ENCODE measurements at regions not wholly inside any gene's neighbourhood (a gene's known extent, or its start where the extent isn't known, plus 50 kb on each side); places are given as distances from the start of the nearest gene placed in this dataset.
"Not testable (repeated sequence)": the region's sequence is repeated elsewhere in the genome, so short reads cannot be mapped to it uniquely, and the experiment has no call there.

DNA sequence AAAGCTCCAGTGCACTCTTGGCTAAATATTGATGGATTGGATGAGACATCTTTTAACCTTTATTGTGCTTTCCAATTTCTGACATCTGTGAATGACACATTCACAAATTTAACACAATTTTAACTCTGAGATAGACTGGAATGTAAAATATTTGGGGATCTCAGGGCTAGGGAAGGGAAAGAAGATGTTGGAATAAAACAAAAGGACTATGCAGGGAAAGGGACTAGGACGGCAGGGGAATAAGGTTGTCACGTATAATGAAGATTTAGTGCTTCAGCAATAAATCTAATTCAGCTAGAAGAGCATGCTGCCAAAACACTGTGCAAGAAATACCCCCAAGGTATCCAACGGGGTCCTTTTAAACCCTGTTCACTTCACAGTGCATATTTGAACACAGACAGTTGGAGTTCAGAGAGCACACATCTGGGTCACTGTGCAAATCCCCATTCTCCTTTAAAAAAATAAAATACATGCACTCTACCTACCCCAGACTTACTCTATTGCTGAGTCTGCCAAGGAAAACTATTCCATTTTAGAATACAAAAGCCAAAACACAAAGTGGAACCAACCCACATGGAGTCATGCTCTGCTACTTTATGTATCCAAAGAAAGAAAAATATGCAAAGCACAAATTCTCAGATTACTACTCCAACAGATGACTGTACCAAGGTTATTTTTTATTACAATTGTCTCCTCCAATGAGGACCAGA, 151.0 kb upstream of the RSPO3 start:
- no peak for DNase-seq (ENCODE audit: low spot score)

DNA sequence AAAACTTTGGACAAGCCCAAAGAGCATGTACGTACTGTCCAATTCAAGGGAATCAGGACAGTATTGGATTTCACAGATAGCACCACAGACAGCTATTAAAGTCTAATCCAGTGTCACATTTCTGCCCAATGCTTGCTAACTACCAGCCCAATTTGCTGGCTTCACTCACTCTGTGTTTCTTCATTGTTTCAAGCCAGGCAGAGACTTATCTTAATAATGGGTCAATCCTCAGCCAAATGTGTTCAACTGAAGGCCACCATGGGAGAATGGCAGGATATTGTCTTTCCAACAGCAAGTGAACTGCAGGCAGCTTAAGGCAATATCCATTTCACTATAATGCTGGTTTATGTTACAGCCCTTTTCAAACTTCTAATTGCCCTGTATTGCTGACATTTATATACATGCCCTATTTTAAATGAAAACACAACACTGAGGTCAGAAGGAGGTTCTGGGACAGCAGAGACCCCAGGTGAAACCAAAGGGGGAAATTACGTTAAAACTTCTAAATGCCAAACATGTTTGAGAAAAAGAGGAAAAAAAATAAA, 142.1 kb upstream of the RSPO3 start:
- no peak for DNase-seq (ENCODE audit: low spot score)

DNA sequence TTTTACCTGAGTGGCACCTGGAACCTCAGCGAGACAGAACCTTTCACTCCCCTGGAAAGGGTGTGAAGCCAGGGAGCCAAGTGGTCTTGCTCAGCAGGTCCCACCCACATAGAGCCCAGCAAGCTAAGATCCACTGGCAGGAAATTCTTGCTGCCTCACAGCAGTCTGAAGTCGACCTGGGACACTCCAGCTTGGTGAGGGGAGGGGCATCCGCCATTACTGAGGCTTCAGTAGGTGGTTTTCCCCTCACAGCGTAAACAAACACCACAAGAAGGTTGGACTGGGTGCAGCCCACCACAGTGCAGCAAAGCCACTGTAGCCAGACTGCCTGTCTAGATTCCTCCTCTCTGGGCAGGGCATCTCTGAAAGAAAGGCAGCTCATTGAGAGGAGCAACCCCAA, 134.7 kb upstream of the RSPO3 start:
- DNase-seq (ENCODE audit: low spot score), result no peak

DNA sequence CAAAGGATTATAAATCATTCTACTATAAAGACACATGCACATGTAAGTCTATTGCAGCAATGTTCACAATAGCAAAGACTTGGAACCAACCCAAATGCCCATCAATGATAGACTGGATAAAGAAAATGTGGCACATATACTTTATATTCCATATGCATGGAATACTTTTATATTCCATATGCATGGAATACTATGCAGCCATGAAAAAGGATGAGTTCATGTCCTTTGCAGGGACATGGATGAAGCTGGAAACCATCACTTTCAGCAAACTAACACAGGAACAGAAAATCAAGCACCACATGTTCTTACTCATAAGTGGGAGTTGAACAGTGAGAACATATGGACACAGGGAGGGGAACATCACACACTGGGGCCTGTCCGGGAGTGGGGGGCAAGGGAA, 130.3 kb upstream of the RSPO3 start:
- not testable (repeated sequence) for DNase-seq (ENCODE audit: low spot score)

DNA sequence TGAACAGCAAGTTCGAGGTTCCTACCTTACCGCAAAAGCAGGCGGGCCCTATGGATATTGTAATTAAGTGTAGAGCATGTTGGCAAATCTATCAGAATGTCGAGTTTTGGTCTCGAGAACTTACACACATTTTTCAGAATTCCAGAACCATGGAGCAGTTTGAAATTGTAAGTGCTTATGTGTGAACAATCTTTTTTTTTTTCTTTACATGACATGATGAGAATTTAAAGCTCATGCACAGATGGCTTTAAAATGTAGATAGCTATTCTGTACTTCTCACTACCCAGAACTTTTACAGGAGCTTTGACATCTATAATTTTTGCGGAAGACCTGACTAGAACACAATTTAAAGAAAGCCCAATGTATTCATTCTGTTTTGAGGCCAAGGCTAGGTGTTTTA, 117.8 kb upstream of the RSPO3 start:
- no peak for DNase-seq (ENCODE audit: low spot score)

DNA sequence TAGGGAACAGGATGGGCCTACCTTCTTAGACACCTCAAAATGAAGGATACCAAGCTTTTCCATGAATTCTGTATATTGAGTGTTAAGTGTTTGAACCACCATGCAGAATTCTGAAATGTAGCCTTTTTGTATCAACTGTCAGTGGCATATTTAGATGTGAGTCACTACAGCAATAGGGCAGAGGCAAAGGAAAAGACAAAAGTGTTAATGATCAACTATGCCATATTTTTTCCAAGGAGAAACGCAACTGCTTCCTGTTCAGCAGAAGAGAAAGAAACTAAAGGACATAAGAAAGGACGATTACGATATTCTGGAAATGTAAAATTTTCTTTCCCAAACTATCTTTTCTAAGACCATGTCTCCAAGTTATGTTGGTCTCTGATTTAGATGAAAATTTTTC, 104.6 kb upstream of the RSPO3 start:
- DNase-seq (ENCODE audit: low spot score), result no peak

DNA sequence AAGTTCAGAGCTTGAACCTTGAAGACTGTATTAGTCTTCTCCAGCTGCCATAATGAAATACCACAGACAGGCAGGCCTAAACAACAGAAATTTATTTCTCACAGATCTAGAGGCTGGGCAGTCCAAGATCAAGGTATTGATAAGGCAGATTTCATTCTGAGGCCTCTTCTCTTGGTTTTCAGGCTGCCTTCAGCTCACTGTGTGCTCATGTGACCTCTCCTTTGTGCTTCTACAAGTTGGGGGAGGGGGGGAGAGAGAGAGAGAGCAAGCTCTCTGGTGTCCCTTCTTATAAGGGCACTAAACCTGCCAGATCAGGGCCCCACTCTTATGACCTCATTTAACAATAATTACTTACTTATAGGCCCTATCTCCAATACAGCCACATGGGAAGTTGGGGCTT, 102.6 kb upstream of the RSPO3 start:
- DNase-seq (ENCODE audit: low spot score), result no peak

DNA sequence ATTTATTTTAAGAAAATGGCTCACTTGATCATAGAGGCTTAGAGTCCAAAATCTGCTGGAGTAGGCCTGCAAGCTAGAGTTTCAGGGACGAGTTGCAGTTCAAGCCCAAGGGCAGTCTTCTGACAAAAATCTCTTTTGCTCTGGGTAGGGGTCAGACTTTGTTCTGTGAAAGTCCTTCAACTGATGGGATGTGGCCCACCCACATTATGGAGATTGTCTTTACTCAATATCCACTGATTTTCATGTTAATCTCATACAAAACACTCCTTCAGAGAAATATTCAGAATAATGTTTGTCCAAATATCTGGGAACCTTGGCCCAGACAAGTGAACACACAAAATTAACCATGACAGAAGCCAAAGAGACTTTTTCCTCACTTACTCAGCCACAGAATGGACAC, 98.6 kb upstream of the RSPO3 start:
- DNase-seq (ENCODE audit: low spot score), result no peak

DNA sequence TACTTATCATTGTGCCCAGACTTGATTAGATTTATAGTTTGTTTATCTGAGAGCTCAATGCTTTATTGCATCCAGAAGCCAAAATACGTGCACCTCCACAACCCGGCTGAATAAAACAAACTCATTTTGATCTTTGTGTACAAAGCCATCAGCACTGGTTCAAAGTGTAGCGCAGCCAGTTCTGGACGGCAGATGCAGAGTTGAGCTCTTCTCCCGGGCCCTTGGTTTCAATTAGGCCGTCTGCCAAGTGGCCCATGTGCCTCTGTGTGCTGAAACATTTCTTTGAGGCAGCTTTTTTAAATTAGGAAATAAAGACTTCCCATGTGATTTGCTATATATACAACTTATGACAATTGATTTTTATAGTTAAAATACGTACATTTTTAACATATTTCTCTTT, 96.2 kb upstream of the RSPO3 start:
- no peak for DNase-seq (ENCODE audit: low spot score)

DNA sequence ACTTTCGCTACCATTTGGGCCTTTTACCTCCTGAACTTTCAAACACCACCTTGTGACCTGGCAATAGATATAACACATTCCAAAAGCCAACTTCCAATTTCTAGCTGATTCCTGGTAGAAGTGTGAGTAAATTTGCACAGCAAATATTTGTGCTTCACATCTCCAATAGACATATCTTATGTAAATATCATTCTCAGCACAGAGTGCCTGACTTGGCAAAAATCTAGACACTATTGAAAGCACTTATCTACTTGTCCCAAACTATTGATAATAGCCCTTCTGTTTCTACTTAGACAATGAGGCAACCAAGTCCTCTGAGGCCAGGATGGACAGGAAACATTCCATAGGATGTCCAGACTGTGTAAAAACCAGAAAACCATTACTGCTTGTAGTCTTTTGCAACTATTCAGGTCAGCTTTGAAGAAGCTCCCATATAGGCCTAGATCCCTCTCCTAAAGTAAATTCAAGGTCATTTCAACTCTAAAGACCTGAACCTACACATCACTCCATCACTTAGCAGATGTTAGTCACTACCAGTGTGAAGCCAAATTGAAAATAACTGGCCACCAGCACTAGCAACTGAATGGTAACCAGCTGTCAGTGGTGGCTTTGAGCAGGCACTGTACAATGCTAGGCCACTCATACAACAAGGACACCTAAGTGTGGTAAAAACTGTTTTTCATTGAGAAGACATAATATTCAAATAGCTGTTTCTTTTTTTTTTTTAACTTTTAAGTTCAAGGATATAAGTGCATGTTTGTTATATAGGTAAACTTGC, 95.3 kb upstream of the RSPO3 start:
- DNase-seq (ENCODE audit: low spot score), result no peak

DNA sequence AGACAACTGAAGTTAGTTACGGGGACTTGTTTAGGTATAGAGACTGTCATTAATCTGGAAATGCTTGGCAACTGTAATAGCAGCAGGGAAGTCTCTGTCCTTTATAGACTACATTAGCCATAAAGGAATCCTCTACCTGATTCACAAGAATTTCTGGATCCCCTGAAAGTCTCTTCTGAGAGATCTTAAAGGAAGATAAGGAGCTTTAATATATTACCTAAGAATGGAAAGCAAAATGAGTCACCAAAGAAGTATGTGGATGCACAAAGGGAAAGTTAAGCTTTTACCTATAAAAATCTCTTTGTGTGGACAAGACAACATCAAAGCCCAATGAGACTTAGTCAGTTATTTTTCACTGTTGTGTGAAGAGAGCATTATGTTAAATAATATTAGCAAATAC, 92.2 kb upstream of the RSPO3 start:
- DNase-seq (ENCODE audit: low spot score), result no peak

DNA sequence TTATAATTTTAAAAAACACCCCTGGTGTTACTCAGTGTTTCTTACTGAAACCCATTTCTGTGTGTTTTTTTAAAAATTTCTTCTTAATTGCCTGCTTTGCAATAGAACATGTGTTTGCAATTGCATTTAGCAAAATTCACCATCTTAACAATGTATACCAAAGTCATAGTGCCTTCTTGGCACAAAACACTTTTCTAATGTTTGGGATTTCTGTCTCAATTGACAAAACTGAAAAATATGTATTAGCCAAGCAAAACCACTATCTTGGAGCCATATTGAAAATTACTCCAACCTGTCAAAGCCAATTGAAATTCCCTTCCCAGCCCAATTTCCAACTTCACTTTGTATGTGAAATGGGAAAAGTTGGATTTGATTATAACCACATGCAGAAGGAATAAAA, 88.4 kb upstream of the RSPO3 start:
- DNase-seq (ENCODE audit: low spot score), result no peak

DNA sequence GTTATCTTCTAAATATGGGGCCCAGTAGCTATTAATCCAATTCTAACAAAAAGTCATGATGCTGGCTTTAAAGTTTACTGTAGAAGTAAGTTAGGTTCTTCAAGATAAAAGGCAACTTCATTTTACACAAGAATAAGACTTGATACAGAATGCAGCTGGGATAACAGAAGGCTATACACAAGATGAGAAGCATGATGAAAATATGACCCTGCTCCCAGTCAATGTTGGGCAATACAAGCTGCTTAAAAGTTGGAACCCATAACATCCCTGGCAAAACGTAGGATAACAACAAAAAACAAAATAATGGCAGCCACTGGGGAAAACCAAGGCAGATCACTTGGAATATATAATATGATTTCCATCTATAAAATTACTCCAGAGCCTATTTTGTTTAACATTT, 87.6 kb upstream of the RSPO3 start:
- DNase-seq (ENCODE audit: low spot score), result no peak

DNA sequence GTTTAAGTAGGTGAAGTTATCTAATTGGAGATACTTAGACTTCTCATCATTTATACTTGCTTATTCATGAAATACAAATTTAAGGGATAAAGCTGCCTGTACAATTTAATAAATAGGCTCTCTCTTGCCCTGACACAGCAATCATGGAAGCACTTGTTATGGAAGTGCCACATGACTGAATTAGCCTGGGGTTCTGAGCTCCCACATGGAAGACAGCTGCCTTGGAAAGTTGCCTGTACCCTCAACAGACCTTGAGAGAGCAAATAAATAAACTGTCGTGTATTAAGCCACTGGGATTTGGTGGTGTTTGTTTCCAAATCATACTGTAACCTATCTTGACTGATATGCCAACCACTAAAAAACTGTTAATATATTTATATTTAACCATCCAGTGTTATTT, 87.0 kb upstream of the RSPO3 start:
- DNase-seq (ENCODE audit: low spot score), result no peak

DNA sequence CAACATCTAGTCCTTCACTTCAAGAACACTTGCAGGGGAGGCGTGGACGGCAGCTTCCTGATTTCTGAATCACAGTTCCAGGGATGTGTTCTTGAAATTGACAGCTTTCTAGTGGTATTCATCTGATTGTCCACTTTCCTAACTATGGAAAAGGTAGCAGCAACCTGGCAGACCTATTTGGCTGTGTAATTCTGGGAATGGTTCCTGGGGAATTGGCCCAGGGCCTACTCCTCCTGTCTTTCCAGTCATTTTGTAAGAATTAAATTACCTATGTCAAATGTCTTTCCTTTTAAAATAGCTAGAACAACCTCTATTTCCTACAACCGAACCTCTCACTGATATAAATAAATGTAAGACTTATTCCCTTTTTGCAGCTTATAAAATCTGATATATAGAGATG, 85.5 kb upstream of the RSPO3 start:
- DNase-seq (ENCODE audit: low spot score), result no peak

DNA sequence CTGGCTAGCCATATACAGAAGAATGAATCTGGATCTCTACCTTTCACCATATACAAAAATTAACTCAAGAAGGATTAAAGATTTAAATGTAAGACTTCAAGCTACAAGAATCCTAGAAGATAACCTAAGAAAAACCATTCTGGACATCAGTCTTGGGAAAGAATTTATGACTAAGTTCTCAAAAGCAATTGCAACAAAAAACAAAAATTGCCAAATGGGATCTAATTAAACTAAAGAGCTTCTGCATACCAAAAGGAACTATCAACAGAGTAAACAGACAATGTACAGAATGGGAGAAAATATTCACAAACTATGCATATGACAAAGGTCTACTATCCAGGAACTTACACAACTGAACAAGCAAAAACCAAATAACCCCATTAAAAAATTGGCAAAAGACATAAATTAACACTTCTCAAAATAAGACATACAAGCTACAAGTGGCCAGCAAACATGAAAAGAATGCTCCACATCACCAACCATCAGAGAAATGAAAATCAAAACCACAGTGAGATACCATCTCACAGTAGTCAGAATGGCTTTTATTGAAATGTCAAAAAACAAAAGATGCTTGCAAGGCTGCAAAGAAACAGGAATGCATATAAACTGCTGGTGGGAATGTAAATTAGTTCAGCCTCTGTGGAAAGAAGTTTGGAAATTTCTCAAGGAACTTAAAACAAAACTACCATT, 66.8 kb upstream of the RSPO3 start:
- no peak for DNase-seq (ENCODE audit: low spot score)

DNA sequence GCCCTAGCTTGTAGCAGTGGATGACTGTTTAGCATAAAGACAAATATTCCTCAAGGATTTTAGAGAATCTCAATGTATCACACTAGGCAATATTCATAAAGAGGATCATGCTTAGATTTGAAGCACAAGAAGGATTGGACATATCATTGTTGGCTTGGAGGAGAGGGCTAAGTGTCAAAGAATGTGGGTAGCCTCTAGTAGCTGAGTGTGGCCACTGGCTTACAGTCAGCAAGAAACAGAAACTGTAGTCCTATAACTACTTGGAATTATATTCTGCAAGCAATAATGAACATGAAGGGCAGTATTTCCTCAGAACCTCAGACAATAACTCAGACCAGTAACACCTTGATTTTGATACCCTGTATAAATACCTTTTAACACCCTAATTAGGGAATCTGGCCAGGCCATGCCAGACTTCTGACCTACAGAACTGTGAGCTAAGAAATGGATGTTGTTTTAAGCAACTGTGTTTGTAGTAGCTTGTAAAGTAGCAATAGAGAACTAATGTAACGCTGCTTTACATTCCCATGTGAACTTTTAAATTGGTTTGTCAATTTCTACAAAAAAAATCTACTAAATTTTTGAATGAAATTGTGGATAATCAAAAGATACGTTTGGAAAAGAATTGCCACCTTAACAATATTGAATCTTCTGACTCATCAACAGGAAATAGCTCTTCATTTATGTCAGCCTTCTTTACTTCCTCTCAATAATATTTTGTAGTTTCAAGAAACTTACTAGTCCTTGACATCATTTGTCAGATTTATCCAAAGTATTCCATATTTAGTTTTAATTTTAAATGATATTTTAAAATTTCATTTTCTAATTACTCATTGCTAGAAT, 65.2 kb upstream of the RSPO3 start:
- DNase-seq (ENCODE audit: low spot score), result no peak

DNA sequence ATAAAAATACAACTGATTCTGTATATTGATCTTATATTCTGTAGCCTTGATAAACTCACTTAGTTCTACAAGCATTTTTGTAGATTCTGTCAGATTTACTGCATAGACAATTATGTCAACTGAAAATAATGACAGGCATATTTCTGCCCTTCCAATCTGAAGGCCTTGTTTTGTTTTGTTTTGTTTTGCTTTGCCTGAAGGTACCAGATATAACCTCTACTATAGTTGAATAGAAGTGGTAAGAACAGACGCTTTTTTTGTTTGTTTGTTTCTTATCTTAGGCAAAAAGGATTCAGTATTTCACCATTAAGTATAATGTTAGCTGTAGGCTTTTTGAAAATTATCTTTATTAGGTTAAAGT, 64.6 kb upstream of the RSPO3 start:
- no peak for DNase-seq (ENCODE audit: low spot score)

DNA sequence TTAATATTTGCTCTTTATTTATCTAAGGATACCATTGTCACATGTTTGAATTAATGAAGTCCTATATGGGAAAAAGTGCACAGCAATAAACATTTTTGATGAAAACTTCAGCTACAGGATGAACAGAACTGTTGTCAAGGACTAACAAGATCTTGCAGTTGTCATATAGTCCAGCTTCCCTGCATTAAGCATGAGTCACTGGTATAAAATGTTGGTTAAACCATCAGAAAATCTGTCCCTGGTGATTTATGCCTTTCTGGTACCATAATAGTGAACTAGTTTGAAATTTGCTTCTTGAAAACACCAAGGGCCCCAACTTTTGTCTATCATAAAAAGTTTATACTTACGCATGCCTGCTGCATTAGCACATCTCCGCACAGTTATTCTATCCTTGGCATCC, 60.4 kb upstream of the RSPO3 start:
- DNase-seq (ENCODE audit: low spot score), result no peak

DNA sequence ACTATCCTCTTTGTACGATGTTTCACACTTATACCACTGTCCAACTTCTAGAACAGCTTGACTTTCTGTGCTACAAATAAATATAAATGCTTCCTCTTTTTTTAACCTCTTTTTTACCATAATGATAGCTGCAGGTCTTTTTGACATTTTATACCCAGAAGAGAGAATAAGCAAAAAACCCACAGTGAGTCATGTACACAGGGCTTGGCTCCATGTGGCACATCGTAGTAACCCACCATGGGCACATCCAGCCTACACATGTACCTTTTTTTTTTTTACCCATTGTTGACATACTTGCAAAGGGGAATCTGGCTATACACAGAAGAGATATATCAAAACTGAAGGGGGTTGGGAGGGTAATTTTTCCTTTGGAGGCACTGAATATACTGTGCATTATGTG, 59.5 kb upstream of the RSPO3 start:
- DNase-seq (ENCODE audit: low spot score), result no peak

Measured in mucosa of gallbladder (tissue), 1 donor.